Gastroesophageal sphincter (tissue), 3 donors: ENCODE measurements at regions not wholly inside any gene's neighbourhood (a gene's known extent, or its start where the extent isn't known, plus 50 kb on each side); places are given as distances from the start of the nearest gene placed in this dataset.

Experiments
- POLR2A ChIP-seq, 2 donors: fragments of 450-650 bp; IDR thresholded peaks; one replicate each; pipeline ENCODE4 v1.6.1; 2017; ENCODE audit warnings: antibody characterized with exemption in 2 of 2, mild to moderate bottlenecking in 2 of 2, moderate library complexity in 1 of 2
- TF ChIP-seq, protein P1 (sequence below), 4 experiments: fragments of 200-600 bp in 2 of 4; fragments of 450-650 bp in 2 of 4; sonication (generic) in 1 of 4; IDR thresholded peaks; one replicate each; pipeline ENCODE4 v1.5.1; 2017 to 2019; ENCODE audit warnings: antibody characterized with exemption in 4 of 4, mild to moderate bottlenecking in 2 of 4, moderate library complexity in 2 of 4

- TF ChIP-seq, protein P1, sequence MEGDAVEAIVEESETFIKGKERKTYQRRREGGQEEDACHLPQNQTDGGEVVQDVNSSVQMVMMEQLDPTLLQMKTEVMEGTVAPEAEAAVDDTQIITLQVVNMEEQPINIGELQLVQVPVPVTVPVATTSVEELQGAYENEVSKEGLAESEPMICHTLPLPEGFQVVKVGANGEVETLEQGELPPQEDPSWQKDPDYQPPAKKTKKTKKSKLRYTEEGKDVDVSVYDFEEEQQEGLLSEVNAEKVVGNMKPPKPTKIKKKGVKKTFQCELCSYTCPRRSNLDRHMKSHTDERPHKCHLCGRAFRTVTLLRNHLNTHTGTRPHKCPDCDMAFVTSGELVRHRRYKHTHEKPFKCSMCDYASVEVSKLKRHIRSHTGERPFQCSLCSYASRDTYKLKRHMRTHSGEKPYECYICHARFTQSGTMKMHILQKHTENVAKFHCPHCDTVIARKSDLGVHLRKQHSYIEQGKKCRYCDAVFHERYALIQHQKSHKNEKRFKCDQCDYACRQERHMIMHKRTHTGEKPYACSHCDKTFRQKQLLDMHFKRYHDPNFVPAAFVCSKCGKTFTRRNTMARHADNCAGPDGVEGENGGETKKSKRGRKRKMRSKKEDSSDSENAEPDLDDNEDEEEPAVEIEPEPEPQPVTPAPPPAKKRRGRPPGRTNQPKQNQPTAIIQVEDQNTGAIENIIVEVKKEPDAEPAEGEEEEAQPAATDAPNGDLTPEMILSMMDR (IDR thresholded peaks at IDR 0.05), result no peak
- no peak for TF ChIP-seq POLR2A (IDR thresholded peaks at IDR 0.05)
Measured at GRCh38 chr5:138639326-138639725, 64.1 kb upstream of the HSPA9 start.
